Trophoblast cell (in vitro differentiated cells and primary cell): ENCODE measurements at regions not wholly inside any gene's neighbourhood (a gene's known extent, or its start where the extent isn't known, plus 50 kb on each side); places are given as distances from the start of the nearest gene placed in this dataset.

ENCODE experiments used
- DNase-seq, 2 donors: peaks; one replicate each; pipeline ENCODE4 v3.0.0-alpha.2; 2016
- H2AFZ ChIP-seq: 2 replicates; pipeline ENCODE4 v1.6.1; 2013; ENCODE audit warnings: low read length, moderate library complexity, mild to moderate bottlenecking; ENCODE audit not compliant: insufficient read depth, poor library complexity
- H2AK5ac ChIP-seq: 2 replicates; pipeline ENCODE4 v1.6.1; 2013; ENCODE audit warnings: mild to moderate bottlenecking, low read length
- H2BK120ac ChIP-seq: 2 replicates; pipeline ENCODE4 v1.6.1; 2013; ENCODE audit warnings: low read length, mild to moderate bottlenecking, moderate library complexity; ENCODE audit not compliant: insufficient read depth, poor library complexity
- H2BK12ac ChIP-seq: 2 replicates; pipeline ENCODE4 v1.6.1; 2013; ENCODE audit warnings: mild to moderate bottlenecking, low read length, moderate library complexity
- H2BK5ac ChIP-seq: 2 replicates; pipeline ENCODE4 v1.6.1; 2013; ENCODE audit warnings: low read length, low read depth, moderate library complexity, mild to moderate bottlenecking; ENCODE audit not compliant: poor library complexity
- H3K14ac ChIP-seq: 2 replicates; pipeline ENCODE4 v1.6.1; 2013; ENCODE audit warnings: mild to moderate bottlenecking, low read length
- H3K18ac ChIP-seq: 2 replicates; pipeline ENCODE4 v1.6.1; 2013; ENCODE audit warnings: mild to moderate bottlenecking, low read length
- H3K23ac ChIP-seq: 2 replicates; pipeline ENCODE4 v1.6.1; 2013; ENCODE audit warnings: low read length
- H3K27ac ChIP-seq: 2 replicates; pipeline ENCODE4 v1.5.1; 2013; ENCODE audit warnings: low read depth, mild to moderate bottlenecking, inconsistent platforms, low read length, moderate library complexity
- H3K27me3 ChIP-seq: 2 replicates; pipeline ENCODE4 v1.6.1; 2013; ENCODE audit warnings: inconsistent platforms, mild to moderate bottlenecking, low read length, moderate library complexity; ENCODE audit not compliant: insufficient read depth
- H3K36me3 ChIP-seq, 2 experiments: 1 replicate in 1 of 2; 2 replicates in 1 of 2; pipeline ENCODE4 v1.6.1; 2013; ENCODE audit warnings: low read length in 2 of 2, mild to moderate bottlenecking in 2 of 2, moderate library complexity in 1 of 2; ENCODE audit not compliant: insufficient read depth in 2 of 2, control insufficient read depth in 1 of 2
- H3K4ac ChIP-seq: 2 replicates; pipeline ENCODE4 v1.6.1; 2013; ENCODE audit warnings: low read depth, mild to moderate bottlenecking, low read length, moderate library complexity
- H3K4me1 ChIP-seq, 2 experiments: 1 replicate in 1 of 2; 2 replicates in 1 of 2; pipeline ENCODE4 v1.6.1; 2013; ENCODE audit warnings: low read length in 2 of 2, mild to moderate bottlenecking in 2 of 2, moderate library complexity in 1 of 2; ENCODE audit not compliant: insufficient read depth in 2 of 2, control insufficient read depth in 1 of 2
- H3K4me2 ChIP-seq: 2 replicates; pipeline ENCODE4 v1.6.1; 2013; ENCODE audit warnings: inconsistent platforms, mild to moderate bottlenecking, low read length, moderate library complexity
- H3K4me3 ChIP-seq: 2 replicates; pipeline ENCODE4 v1.5.1; 2013; ENCODE audit warnings: mild to moderate bottlenecking, low read depth, low read length, inconsistent platforms
- H3K79me1 ChIP-seq: one replicate; pipeline ENCODE4 v1.6.1; 2013; ENCODE audit warnings: low read length
- H3K79me2 ChIP-seq: 2 replicates; pipeline ENCODE4 v1.6.1; 2013; ENCODE audit warnings: low read length, mild to moderate bottlenecking; ENCODE audit not compliant: control insufficient read depth, insufficient read depth, poor library complexity
- H3K9ac ChIP-seq: 2 replicates; pipeline ENCODE4 v1.6.1; 2013; ENCODE audit warnings: mild to moderate bottlenecking, low read length
- H3K9me3 ChIP-seq: 2 replicates; pipeline ENCODE4 v1.6.1; 2013; ENCODE audit warnings: low read depth, mild to moderate bottlenecking, control low read depth, inconsistent platforms, low read length; ENCODE audit not compliant: insufficient read depth
- H4K12ac ChIP-seq: 2 replicates; pipeline ENCODE4 v1.6.1; 2013; ENCODE audit warnings: low read depth, mild to moderate bottlenecking, low read length, moderate library complexity
- H4K8ac ChIP-seq: 2 replicates; pipeline ENCODE4 v1.6.1; 2013; ENCODE audit warnings: low read depth, mild to moderate bottlenecking, low read length, moderate library complexity
- H4K91ac ChIP-seq: one replicate; pipeline ENCODE4 v1.6.1; 2013; ENCODE audit warnings: low read depth, mild to moderate bottlenecking, low read length, moderate library complexity
- WGBS: extraction: QIAGEN DNeasy Blood & Tissue Kit; methylation state at CpG from one replicate; pipeline ENCODE4 v1.1.7; 2013; ENCODE audit warnings: missing lambda C conversion rate; ENCODE audit not compliant: insufficient read length, insufficient coverage; ENCODE audit errors: extremely low coverage; 5-methylcytosine and 5-hydroxymethylcytosine counted together

GRCh38 chr3:109921509-109921908, 584.2 kb upstream of the DPPA4 start:
- Histone ChIP-seq H4K8ac (no peak overlapping the region), H3K36me3 (no peaks in the 10 kb centered on the region), H2AK5ac (no peak overlapping the region), H4K12ac (no peak overlapping the region), H3K4ac (no peak overlapping the region), H3K79me1 (no peaks in the 10 kb centered on the region), H3K18ac (no peak overlapping the region), H2BK12ac (no peak overlapping the region), H3K14ac (no peak overlapping the region), H3K23ac (no peak overlapping the region), H3K9ac (no peak overlapping the region), H3K4me3 (no peak overlapping the region), H3K27ac (no peak overlapping the region), H2BK5ac (no peak overlapping the region), H3K4me2 (no peak overlapping the region), H2BK120ac (no peak overlapping the region), H4K91ac (no peak overlapping the region), H3K4me1 (peaks cover 0 to 6% of the 10 kb centered on the region in 2 experiments), H3K79me2 (no peaks in the 10 kb centered on the region), H3K27me3 (no peaks in the 10 kb centered on the region), H2AFZ (no peak overlapping the region), H3K9me3 (no peaks in the 10 kb centered on the region)
- no peak for DNase-seq
- no CpG with 5 or more reads among the region's 5 CpGs for WGBS

- H2AFZ ChIP-seq = no peak overlapping the region
- no peak overlapping the region for H2BK120ac ChIP-seq
- no peak for DNase-seq
- H3K79me1 ChIP-seq = no peaks in the 10 kb centered on the region
- H4K12ac ChIP-seq = no peak overlapping the region
- H3K4me3 ChIP-seq = no peak overlapping the region
- no peaks in the 10 kb centered on the region for H3K27me3 ChIP-seq
- no peak overlapping the region for H3K14ac ChIP-seq
- H3K18ac ChIP-seq = no peak overlapping the region
- peaks cover 0 to 6% of the 10 kb centered on the region in 2 experiments for H3K4me1 ChIP-seq
- WGBS = no CpG with 5 or more reads among the region's 2 CpGs
- H3K79me2 ChIP-seq = no peaks in the 10 kb centered on the region
- H3K27ac ChIP-seq = no peak overlapping the region
- H2BK5ac ChIP-seq = no peak overlapping the region
- no peak overlapping the region for H3K4me2 ChIP-seq
- H4K8ac ChIP-seq = no peak overlapping the region
- H2AK5ac ChIP-seq = no peak overlapping the region
- H2BK12ac ChIP-seq = no peak overlapping the region
- no peaks in the 10 kb centered on the region for H3K36me3 ChIP-seq
- H3K23ac ChIP-seq = no peak overlapping the region
- no peaks in the 10 kb centered on the region for H3K9me3 ChIP-seq
- no peak overlapping the region for H3K4ac ChIP-seq
- no peak overlapping the region for H4K91ac ChIP-seq
- no peak overlapping the region for H3K9ac ChIP-seq
Measured at GRCh38 chr3:109922856-109923255, 585.5 kb upstream of the DPPA4 start.

- no peak overlapping the region for H2BK5ac ChIP-seq
- H3K79me2 ChIP-seq = no peaks in the 10 kb centered on the region
- WGBS = no CpG with 5 or more reads among the region's 3 CpGs
- H3K4me1 ChIP-seq = peaks cover 0 to 6% of the 10 kb centered on the region in 2 experiments
- no peak overlapping the region for H2BK120ac ChIP-seq
- H4K12ac ChIP-seq = no peak overlapping the region
- no peak overlapping the region for H4K8ac ChIP-seq
- no peaks in the 10 kb centered on the region for H3K27me3 ChIP-seq
- H3K9ac ChIP-seq = no peak overlapping the region
- H3K14ac ChIP-seq = no peak overlapping the region
- H4K91ac ChIP-seq = no peak overlapping the region
- H3K23ac ChIP-seq = no peak overlapping the region
- no peak overlapping the region for H3K27ac ChIP-seq
- no peak overlapping the region for H2AK5ac ChIP-seq
- no peak overlapping the region for H3K4ac ChIP-seq
- H2BK12ac ChIP-seq = no peak overlapping the region
- H2AFZ ChIP-seq = no peak overlapping the region
- H3K18ac ChIP-seq = no peak overlapping the region
- no peak for DNase-seq
- H3K79me1 ChIP-seq = no peaks in the 10 kb centered on the region
- H3K36me3 ChIP-seq = no peaks in the 10 kb centered on the region
- H3K4me3 ChIP-seq = no peak overlapping the region
- no peaks in the 10 kb centered on the region for H3K9me3 ChIP-seq
- no peak overlapping the region for H3K4me2 ChIP-seq
Measured at GRCh38 chr3:109923431-109923830, 586.1 kb upstream of the DPPA4 start.

DNA sequence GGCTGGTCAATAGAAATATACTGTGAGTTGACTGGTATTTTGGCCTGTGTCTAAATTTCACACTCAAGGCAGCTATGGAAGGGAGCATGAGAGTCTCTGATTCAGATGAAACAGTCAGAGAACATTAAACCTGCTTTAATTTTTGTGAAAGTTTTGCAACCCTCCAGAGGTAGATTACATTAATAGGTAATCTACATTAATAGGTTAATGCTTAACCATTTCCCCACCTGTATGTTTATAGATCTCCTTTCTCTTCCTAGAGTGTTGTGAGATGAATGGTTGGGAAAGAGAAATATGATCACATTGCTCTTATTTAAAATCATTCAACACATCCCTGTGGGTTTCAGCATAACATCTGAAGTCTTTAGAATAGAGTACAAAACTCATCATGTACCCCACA, 586.9 kb upstream of the DPPA4 start:
- DNase-seq = no peak

More for the DNA sequence above, 586.9 kb upstream of the DPPA4 start:
- Histone ChIP-seq H3K27ac (no peak overlapping the region), H4K91ac (no peak overlapping the region), H3K36me3 (no peaks in the 10 kb centered on the region), H3K4me1 (peaks cover 0 to 6% of the 10 kb centered on the region in 2 experiments), H3K79me2 (no peaks in the 10 kb centered on the region), H2BK5ac (no peak overlapping the region), H3K4me3 (no peak overlapping the region), H3K9ac (no peak overlapping the region), H3K9me3 (no peaks in the 10 kb centered on the region), H3K27me3 (no peaks in the 10 kb centered on the region), H2AK5ac (no peak overlapping the region), H3K4me2 (no peak overlapping the region), H3K18ac (no peak overlapping the region), H2BK12ac (no peak overlapping the region), H4K12ac (no peak overlapping the region), H4K8ac (no peak overlapping the region), H3K14ac (no peak overlapping the region), H3K4ac (no peak overlapping the region), H3K23ac (no peak overlapping the region), H2BK120ac (no peak overlapping the region), H3K79me1 (no peaks in the 10 kb centered on the region), H2AFZ (no peak overlapping the region)
